Right lobe of liver (tissue), 4 donors: ENCODE measurements at regions not wholly inside any gene's neighbourhood (a gene's known extent, or its start where the extent isn't known, plus 50 kb on each side); places are given as distances from the start of the nearest gene placed in this dataset.

Source experiments
- CTCF ChIP-seq, 4 donors: fragments of 200-600 bp in 3 of 4; fragments of 450-650 bp in 1 of 4; IDR thresholded peaks; one replicate each; pipeline versions ENCODE4 v1.5.1 to v1.8.0; 2016 to 2022; ENCODE audit warnings: antibody characterized with exemption in 4 of 4, mild to moderate bottlenecking in 2 of 4
- POLR2A ChIP-seq: fragments of 450-650 bp; IDR thresholded peaks from one replicate; pipeline ENCODE4 v1.6.1; 2017; ENCODE audit warnings: antibody characterized with exemption, mild to moderate bottlenecking
- donor health status: DM: no; HTN: no; CAD: no.
- donor health status: DM: no; HTN: no; CAD: no.
- donor health status: DM: no; HTN: yes; CAD: no.

GRCh38 chr6:18555750-18556149 is 168.6 kb downstream of the RNF144B start:
- TF ChIP-seq CTCF (IDR thresholded peaks at IDR 0.05): no peak
- no peak for TF ChIP-seq POLR2A
